Gastroesophageal sphincter (tissue), 3 donors: ENCODE measurements at regions not wholly inside any gene's neighbourhood (a gene's known extent, or its start where the extent isn't known, plus 50 kb on each side); places are given as distances from the start of the nearest gene placed in this dataset.

Experiments used
- CTCF ChIP-seq, 4 experiments: fragments of 200-600 bp in 2 of 4; fragments of 450-650 bp in 2 of 4; sonication (generic) in 1 of 4; IDR thresholded peaks; one replicate each; pipeline ENCODE4 v1.5.1; 2017 to 2019; ENCODE audit warnings: antibody characterized with exemption in 4 of 4, mild to moderate bottlenecking in 2 of 4, moderate library complexity in 2 of 4
- POLR2A ChIP-seq, 2 donors: fragments of 450-650 bp; IDR thresholded peaks; one replicate each; pipeline ENCODE4 v1.6.1; 2017; ENCODE audit warnings: antibody characterized with exemption in 2 of 2, mild to moderate bottlenecking in 2 of 2, moderate library complexity in 1 of 2
- POLR2AphosphoS5 ChIP-seq: sonication (generic); formaldehyde crosslinking; IDR thresholded peaks from one replicate; pipeline ENCODE4 v1.6.1; 2017; ENCODE audit warnings: antibody characterized with exemption

GRCh38 chr5:111932628-111933027 lies 175.6 kb upstream of the NREP start:
- TF ChIP-seq POLR2A (IDR thresholded peaks at IDR 0.05): no peak
- no peak for TF ChIP-seq CTCF (IDR thresholded peaks at IDR 0.05)
- TF ChIP-seq POLR2AphosphoS5: peak; percentile 49
